Fibroblast of skin of left biceps (primary cell): ENCODE measurements at regions not wholly inside any gene's neighbourhood (a gene's known extent, or its start where the extent isn't known, plus 50 kb on each side); places are given as distances from the start of the nearest gene placed in this dataset.

Experiments
- DNase-seq, 2 experiments: peaks; one replicate each; pipeline ENCODE4 v3.0.0-alpha.2; 2013; ENCODE audit warnings: low read depth in 2 of 2

DNA sequence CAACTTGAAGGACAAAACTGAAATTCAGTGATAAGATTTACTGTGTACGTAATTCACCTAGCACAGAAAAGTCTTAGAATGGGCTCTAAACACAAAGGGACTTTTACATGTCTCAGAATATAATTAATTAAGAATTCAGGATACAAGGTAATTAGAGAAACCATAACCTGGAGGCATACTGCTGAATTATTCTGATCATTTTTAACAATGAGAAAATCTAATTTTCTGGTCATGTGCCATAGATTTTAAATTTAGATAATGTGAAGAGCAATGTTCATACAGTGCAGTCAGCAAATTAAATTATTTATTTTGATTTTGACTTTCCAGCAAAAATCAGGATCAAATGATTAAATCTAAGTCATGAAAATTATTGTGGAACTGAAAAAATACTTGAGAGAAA, 67.0 kb upstream of the MTNR1B start:
- DNase-seq, result no peak

- no peak for DNase-seq
These were observed 61.8 kb upstream of the MTNR1B start for GRCh38 chr11:92907671-92908070.

GRCh38 chr11:92909214-92909613, 60.2 kb upstream of the MTNR1B start:
- DNase-seq, result no peak

GRCh38 chr11:92911478-92911877, 58.0 kb upstream of the MTNR1B start:
- no peak for DNase-seq

- no peak for DNase-seq
These were observed 53.9 kb upstream of the MTNR1B start for GRCh38 chr11:92915551-92915950.

- no peak for DNase-seq
These were observed 53.2 kb upstream of the MTNR1B start for GRCh38 chr11:92916299-92916698.

DNA sequence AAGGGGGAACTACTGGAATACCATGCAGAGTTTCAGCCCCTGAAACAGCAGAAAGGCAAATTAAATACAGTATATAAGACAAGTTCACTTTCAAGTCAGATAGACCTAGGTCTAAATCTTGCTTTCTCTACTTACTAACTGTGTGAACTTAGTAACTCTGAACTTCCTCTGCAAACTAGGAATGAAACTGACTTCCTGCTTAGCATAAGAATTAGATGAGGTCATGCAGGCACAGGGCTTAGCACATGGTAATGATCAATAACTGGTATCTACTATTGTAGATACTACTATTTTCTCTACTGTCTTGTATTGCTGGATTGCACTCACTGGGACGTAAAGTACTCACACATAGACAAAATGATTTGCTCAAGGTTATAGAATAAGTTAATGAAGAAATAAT, 51.5 kb upstream of the MTNR1B start:
- no peak for DNase-seq

- DNase-seq, result no peak
These were observed 50.4 kb upstream of the MTNR1B start for GRCh38 chr11:92919048-92919447.
